HG02885 (cell line): ENCODE measurements at regions not wholly inside any gene's neighbourhood (a gene's known extent, or its start where the extent isn't known, plus 50 kb on each side); places are given as distances from the start of the nearest gene placed in this dataset.
"Not testable (repeated sequence)": the region's sequence is repeated elsewhere in the genome, so short reads cannot be mapped to it uniquely, and the experiment has no call there.

ENCODE experiments used
- ATAC-seq: cut with Tn5 transposase; IDR thresholded peaks from one replicate; pipeline ENCODE4 v1.9.1; 2021; ENCODE audit warnings: mild to moderate bottlenecking; ENCODE audit not compliant: unreplicated experiment, poor library complexity

GRCh38 chr1:219560856-219561255 lies 52.0 kb downstream of the ZC3H11B start:
- no peak for ATAC-seq

- no peak for ATAC-seq
Observed at GRCh38 chr1:219559899-219560298, 53.0 kb downstream of the ZC3H11B start.

- ATAC-seq, result no peak
Observed at GRCh38 chr1:219555806-219556205, 57.1 kb downstream of the ZC3H11B start.

GRCh38 chr1:219555031-219555692 lies 57.7 kb downstream of the ZC3H11B start:
- ATAC-seq, result no peak

GRCh38 chr1:219553934-219554502 lies 58.9 kb downstream of the ZC3H11B start:
- ATAC-seq, result no peak

DNA sequence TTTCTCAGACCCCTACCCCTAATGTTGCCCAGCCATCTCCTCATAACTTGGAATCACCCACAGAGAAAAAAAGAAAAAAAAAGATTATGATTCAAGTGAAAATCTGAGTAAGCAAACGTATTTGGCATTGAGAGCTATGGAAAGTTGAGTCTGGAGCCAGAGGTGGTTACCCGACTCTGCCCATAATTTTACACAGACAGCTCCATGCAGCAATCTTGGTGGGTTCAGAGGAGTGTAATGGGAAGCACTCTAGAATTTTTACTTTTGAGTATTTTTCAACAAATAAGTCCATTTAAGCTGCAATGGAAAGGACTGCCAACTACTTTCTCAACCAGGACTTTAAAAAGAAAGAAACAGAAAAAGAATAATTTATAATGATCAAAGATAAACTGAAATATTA lies 62.7 kb downstream of the ZC3H11B start:
- ATAC-seq, result no peak

GRCh38 chr1:219549215-219549614 lies 63.7 kb downstream of the ZC3H11B start:
- ATAC-seq, result no peak

GRCh38 chr1:219548386-219548785 lies 64.5 kb downstream of the ZC3H11B start:
- ATAC-seq, result no peak

GRCh38 chr1:219545756-219546155 lies 67.1 kb downstream of the ZC3H11B start:
- ATAC-seq, result not testable (repeated sequence)

DNA sequence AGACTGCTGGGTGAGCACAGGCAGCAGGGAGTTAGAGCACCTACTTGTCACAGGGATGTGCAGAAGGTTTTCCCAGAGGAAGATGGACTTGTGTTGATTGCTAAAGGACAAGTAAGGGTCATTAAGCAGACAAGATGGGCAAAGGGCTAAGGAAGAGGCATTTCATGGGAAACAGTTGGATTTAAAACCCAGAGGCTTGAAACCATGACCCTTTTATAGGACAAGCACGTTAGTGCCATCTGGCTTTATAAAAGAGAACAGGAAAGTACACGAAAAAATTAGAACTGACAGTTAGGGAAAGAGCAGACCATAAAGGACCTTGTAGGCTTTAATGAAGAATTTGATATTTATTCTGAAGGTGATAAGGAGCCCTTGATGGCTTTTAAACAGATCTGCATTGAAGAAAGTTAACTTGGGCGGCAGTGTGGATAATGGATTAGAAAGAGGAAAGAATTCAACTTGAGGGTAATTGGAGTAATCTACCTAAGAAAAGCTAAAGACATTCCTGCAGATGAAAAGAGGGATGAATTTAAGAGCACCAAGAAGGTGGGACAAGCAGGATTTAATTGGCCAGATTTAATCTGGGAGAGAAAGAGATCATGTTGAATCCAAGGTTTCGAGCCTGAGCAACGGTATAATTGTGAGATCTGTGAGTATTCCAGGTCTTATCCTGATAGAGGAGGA lies 68.6 kb downstream of the ZC3H11B start:
- no peak for ATAC-seq

DNA sequence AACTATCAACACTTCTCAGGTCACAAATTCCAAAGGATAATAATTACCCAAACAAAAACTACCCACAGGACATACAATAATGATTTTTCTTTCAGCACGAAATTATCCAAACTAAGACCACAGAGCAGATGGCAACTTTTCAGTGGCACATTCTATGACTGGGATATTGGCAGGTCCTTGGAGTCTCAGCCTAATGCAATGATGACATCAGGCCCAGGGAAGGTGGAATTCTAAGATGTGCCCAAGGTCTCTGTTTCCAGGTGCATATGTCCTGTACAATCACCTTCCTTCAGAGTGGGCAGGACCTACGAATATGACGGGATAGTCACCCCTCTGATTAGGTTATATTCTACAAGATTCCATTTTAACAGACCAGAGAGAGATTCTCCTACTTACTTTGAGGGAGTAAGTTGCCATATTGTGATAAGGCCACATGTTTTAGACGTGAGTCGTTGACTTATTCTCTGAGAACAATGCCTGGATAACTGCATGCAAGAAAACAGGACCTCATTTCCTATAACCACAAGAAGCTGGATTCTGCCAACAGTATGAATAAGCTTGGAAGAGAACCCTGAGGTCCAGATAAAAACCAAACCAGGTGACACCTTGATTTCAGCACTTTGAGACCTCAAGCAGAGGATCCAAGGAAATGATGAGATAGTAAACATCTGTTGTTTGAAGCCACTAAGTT lies 69.9 kb downstream of the ZC3H11B start:
- ATAC-seq, result no peak

- no peak for ATAC-seq
Observed at GRCh38 chr1:219541946-219542345, 71.0 kb downstream of the ZC3H11B start.

- ATAC-seq, result no peak
Observed at GRCh38 chr1:219539645-219540254, 73.2 kb downstream of the ZC3H11B start.

DNA sequence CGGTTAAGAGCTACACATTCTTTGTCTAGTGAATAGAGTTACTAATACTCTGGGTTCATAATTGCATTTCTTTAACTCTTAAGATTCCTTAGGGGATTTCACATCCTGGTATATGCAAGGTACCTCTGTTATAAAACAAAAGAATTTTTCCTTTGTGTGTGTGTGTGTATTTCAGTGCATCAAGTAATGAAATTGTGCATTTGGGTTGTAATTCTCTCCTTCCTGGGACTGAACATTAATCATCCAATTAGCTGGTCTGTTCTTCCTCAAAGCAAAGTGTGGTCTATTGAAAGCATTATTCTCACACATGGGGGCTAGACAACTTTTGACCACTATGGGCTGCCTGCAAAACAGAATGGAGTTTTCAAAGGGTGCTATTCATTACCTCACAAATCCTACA lies 74.0 kb downstream of the ZC3H11B start:
- no peak for ATAC-seq

DNA sequence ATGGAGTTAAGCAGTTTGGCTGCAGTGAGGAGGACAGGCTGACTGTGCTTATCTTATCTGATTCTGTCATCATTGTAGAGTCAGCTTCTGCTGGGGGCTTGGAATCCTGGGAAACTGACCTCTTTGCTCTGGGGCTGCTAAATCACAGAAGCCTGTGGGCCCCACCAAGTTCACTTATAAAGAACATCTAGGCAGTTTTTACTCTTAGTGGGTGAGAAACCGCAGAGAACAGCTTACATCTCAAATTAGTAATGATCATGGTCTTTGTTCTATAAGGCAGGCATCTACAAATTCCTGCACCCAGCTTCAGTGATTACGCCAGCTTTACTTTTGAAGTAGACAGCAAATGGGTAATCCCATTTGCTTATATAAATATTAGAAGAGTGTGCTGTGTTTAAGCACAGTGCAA lies 75.7 kb downstream of the ZC3H11B start:
- no peak for ATAC-seq

DNA sequence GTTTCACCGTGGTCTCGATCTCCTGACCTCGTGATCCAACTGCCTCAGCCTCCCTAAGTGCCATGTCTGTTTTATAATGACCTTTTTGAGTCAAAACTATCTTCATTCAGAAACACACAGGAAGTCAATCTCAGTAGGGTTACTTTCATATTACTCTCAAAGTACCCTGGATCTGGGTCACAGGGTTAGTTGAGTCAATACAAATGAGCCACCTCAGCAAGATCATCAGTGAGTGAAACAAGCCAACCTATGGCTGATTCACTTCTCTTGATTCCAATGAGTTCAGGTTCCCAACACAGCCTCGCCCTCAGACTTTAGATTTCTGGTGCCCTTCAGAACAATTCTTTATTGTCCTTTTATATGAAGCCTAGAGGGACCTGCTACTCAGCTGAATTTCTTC lies 76.9 kb downstream of the ZC3H11B start:
- no peak for ATAC-seq

DNA sequence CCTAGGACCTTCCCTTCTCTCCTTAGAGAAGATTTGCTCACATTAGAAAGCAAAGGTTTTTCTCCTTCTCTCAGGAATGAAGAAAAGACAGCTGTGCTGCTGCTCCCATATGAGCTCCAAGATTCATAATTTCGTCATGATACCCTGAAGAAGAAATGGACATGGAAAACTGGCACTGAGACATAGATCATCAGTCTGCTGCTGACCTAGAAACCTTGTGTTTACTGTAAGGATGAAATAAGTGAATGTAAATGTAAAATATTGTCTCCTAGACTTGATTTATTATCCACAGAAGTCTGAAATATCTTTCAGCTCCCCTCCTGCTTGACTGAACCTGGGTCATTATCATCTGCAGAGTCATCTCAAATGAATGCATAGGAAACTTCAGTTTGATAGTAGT lies 77.9 kb downstream of the ZC3H11B start:
- no peak for ATAC-seq

GRCh38 chr1:219533280-219533679 lies 79.6 kb downstream of the ZC3H11B start:
- no peak for ATAC-seq

GRCh38 chr1:219529116-219529515 lies 83.8 kb downstream of the ZC3H11B start:
- no peak for ATAC-seq

DNA sequence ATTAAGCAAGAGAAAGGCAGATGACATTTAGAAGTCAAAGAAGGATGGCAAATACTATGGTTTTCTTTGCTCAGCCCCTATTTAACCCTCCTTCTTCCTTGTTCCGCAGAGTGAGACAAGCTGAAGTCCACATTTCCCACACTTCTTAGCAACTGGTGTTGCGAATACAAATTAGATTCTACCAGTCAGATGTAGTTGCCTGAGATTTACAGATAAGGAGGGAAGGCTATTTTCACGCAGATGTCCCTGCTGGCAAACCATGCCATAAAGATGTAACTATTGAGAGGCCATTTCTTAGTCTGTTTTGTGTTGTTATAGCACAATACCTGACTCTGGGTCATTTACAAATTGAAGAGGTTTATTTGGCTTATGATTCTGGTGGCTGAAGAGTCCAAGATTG lies 84.3 kb downstream of the ZC3H11B start:
- ATAC-seq, result no peak

DNA sequence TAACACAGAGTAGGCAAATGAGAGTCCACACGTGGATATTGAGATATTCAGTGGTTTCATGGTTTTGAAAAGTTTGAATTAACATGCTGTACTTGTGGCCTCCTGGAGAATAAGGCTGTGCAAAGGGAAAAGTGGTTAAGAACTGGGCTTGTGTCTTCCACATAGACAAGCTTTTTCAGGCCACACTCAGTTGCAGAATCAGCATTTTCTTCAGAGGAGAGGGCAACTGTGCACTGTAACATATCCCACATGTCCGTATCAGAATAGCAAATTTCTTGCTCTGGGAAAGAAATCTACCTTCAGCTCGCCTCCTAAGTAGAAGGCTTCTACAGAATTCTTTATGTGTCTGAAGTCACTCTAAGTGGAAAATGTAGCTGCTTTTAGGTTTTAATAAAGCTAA lies 84.9 kb downstream of the ZC3H11B start:
- no peak for ATAC-seq
